ENCODE measurements at regions not wholly inside any gene's neighbourhood (a gene's known extent, or its start where the extent isn't known, plus 50 kb on each side); places are given as distances from the start of the nearest gene placed in this dataset.

DNA sequence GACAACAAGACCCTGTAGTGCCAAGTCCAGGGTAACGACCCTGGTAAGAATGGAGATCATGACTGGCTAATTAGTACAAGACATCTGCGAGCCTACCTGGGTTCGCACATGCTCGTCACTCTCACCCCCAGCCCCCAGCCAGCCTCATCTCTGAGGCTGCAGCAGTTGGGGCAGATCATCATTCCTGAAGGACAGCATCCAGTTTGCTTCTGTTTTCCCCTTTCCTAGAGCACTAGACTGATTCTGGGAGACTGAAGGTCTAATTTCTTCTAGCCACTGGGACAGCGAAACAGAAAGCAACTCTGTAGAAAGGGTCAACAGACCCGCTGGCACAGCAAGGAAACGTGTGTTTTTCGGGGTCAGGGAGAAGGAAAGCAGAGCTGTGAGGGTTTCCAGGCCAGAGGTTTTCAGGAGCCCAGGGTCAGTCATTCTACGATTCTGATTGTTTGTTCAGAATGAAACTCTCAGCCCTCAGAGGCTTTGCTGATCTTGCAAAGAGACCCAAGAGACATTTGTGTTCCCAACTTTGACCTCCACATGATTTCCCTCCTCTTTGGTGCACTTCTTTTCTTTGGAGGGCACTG lies 343.1 kb upstream of the NOCT start:
- WGBS, 5 donors = 62 to 81% (median 72%) methylated on average over 9 of the region's 9 CpGs
- intact Hi-C loops (cut with DNase I; ENCODE audit: low total_unique reads) = no loop called here
- H3K27me3 ChIP-seq (replicated peaks in 1 of 7) = peaks cover 0 to 7% (median 0%) of the 10 kb centered on the region in 7 donors
- no peak overlapping the region for H3K4me3 ChIP-seq
- H3K27ac ChIP-seq = peak overlapping the region in 3 of 8 donors; percentile 16 to 51 (median 18)
- H3K9me3 ChIP-seq = no peaks in the 10 kb centered on the region
- no peak for DNase-seq
- TF ChIP-seq POLR2AphosphoS5 (IDR thresholded peaks at IDR 0.05) (no peak), POLR2A (IDR thresholded peaks at IDR 0.05) (no peak)
- TF ChIP-seq, protein P1, sequence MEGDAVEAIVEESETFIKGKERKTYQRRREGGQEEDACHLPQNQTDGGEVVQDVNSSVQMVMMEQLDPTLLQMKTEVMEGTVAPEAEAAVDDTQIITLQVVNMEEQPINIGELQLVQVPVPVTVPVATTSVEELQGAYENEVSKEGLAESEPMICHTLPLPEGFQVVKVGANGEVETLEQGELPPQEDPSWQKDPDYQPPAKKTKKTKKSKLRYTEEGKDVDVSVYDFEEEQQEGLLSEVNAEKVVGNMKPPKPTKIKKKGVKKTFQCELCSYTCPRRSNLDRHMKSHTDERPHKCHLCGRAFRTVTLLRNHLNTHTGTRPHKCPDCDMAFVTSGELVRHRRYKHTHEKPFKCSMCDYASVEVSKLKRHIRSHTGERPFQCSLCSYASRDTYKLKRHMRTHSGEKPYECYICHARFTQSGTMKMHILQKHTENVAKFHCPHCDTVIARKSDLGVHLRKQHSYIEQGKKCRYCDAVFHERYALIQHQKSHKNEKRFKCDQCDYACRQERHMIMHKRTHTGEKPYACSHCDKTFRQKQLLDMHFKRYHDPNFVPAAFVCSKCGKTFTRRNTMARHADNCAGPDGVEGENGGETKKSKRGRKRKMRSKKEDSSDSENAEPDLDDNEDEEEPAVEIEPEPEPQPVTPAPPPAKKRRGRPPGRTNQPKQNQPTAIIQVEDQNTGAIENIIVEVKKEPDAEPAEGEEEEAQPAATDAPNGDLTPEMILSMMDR (IDR thresholded peaks at IDR 0.05 in 8 of 11, conservative IDR thresholded peaks at IDR 0.05 in 3 of 11) = no peak
- H3K36me3 ChIP-seq = no peaks in the 10 kb centered on the region
- H3K4me1 ChIP-seq = peaks cover 0 to 20% (median 9%) of the 10 kb centered on the region in 6 donors

DNA sequence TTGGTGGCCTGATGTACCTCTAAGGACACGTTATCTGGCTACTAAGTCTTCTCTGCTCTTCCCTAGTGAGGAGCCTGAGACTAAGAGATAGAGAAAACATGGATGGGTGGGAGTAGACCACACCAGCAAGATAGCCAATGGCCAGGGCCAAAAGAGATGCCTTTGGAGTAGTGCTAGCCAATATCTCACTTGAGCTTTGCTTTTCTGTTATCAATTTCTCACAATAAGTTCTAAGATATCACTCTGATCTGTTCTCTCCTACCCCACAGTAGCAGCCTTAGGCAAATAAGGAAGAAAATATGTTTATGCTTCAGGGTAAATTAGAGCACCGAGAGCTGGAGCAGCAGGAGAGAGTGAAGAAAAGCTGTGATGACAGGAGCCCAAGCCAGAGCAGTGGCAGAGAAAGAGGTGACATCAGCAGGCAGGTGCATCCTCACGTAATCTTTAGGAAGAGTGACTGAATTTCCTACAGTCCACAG lies 343.9 kb upstream of the NOCT start:
- WGBS, 5 donors = 68 to 78% (median 72%) methylated on average over 3 of the region's 3 CpGs

DNA sequence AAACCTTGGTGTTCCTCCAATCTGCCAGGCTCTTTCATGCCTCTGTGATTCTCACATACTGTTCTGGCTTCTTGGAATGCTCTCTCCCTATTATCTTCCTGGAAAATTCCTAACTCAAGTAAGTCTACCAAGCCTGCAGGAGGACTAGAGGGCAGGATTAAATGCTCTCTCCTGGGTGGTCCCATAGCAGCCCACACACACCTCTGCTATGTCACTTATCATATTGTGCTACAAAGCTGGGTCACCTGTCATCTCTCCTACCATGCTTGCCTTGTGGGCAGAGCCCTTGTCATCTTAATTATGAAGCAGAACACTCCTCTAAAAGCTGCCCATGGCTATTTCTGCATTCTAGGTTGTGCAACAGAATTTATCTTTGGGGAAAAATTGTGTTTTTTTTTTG lies 344.5 kb upstream of the NOCT start:
- intact Hi-C loops (cut with DNase I; ENCODE audit: low total_unique reads) = no loop called here
- Histone ChIP-seq H3K27me3 (replicated peaks in 1 of 7) (peaks cover 0 to 7% (median 0%) of the 10 kb centered on the region in 7 donors), H3K4me1 (peaks cover 0 to 20% (median 9%) of the 10 kb centered on the region in 6 donors), H3K27ac (no peak overlapping the region), H3K36me3 (no peaks in the 10 kb centered on the region), H3K9me3 (no peaks in the 10 kb centered on the region), H3K4me3 (no peak overlapping the region)
- no peak for DNase-seq
- TF ChIP-seq POLR2AphosphoS5 (IDR thresholded peaks at IDR 0.05) (no peak), POLR2A (IDR thresholded peaks at IDR 0.05) (no peak)
- TF ChIP-seq, protein P1 (IDR thresholded peaks at IDR 0.05 in 8 of 11, conservative IDR thresholded peaks at IDR 0.05 in 3 of 11) = no peak

More for the DNA sequence above, 343.9 kb upstream of the NOCT start:
- no peaks in the 10 kb centered on the region for H3K36me3 ChIP-seq
- H3K4me1 ChIP-seq = peaks cover 0 to 20% (median 9%) of the 10 kb centered on the region in 6 donors
- intact Hi-C loops (cut with DNase I; ENCODE audit: low total_unique reads) = no loop called here
- H3K9me3 ChIP-seq = no peaks in the 10 kb centered on the region
- peaks cover 0 to 7% (median 0%) of the 10 kb centered on the region in 7 donors for H3K27me3 ChIP-seq (replicated peaks in 1 of 7)
- DNase-seq = no peak
- H3K27ac ChIP-seq = no peak overlapping the region
- H3K4me3 ChIP-seq = no peak overlapping the region
- no peak for TF ChIP-seq POLR2AphosphoS5 (IDR thresholded peaks at IDR 0.05)

DNA sequence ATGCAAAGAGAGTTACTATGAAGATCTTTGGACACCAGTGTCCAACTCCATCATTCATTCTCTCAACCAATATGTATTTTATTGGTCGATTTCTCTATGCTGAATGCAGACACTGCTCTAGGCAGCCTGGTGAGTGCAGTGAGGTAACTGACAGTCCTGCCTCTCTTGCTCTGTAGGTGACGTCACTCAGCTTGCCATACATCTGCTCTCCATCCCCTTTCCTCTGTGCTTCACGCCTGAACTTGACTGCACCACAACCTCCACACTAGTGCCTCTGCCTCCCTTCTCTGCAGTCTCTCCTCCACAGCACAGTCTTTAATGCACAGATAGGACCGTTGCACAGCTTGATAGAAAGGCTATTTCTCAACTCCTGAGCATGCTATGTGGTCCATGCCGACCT lies 344.9 kb upstream of the NOCT start:
- intact Hi-C loops (cut with DNase I; ENCODE audit: low total_unique reads) = no loop called here
- TF ChIP-seq, protein P1 (IDR thresholded peaks at IDR 0.05 in 8 of 11, conservative IDR thresholded peaks at IDR 0.05 in 3 of 11) = no peak
- TF ChIP-seq POLR2AphosphoS5 (IDR thresholded peaks at IDR 0.05) (no peak), POLR2A (IDR thresholded peaks at IDR 0.05) (no peak)
- no peak overlapping the region for H3K27ac ChIP-seq
- H3K4me1 ChIP-seq = peaks cover 0 to 20% (median 9%) of the 10 kb centered on the region in 6 donors
- DNase-seq = no peak
- no peak overlapping the region for H3K4me3 ChIP-seq
- H3K36me3 ChIP-seq = no peaks in the 10 kb centered on the region
- peaks cover 0 to 7% (median 0%) of the 10 kb centered on the region in 7 donors for H3K27me3 ChIP-seq (replicated peaks in 1 of 7)
- H3K9me3 ChIP-seq = no peaks in the 10 kb centered on the region
- 81 to 93% (median 88%) methylated on average over 5 of the region's 5 CpGs for WGBS, 5 donors
